GM12891 (cell line): ENCODE measurements at regions not wholly inside any gene's neighbourhood (a gene's known extent, or its start where the extent isn't known, plus 50 kb on each side); places are given as distances from the start of the nearest gene placed in this dataset.

Experiments used
- PAX5 ChIP-seq: IDR thresholded peaks from 2 replicates; pipeline ENCODE4 v1.6.1; 2011; ENCODE audit warnings: low read length, moderate library complexity, mild to moderate bottlenecking; ENCODE audit not compliant: insufficient read depth, severe bottlenecking
- POLR2A ChIP-seq: IDR thresholded peaks from 2 replicates; pipeline ENCODE4 v1.6.1; 2011; ENCODE audit warnings: low read depth, low read length, control low read depth
- POLR2AphosphoS5 ChIP-seq: IDR thresholded peaks from 2 replicates; pipeline ENCODE4 v1.6.1; 2011; ENCODE audit warnings: low read depth, low read length, control low read depth
- POU2F2 ChIP-seq: IDR thresholded peaks from 2 replicates; pipeline ENCODE4 v1.6.1; 2011; ENCODE audit warnings: low read depth, mild to moderate bottlenecking, control low read depth, low read length, moderate library complexity
- SPI1 ChIP-seq: IDR thresholded peaks from 2 replicates; pipeline ENCODE4 v1.6.1; 2011; ENCODE audit warnings: low read depth, low read length, control low read depth
- TAF1 ChIP-seq: IDR thresholded peaks from 2 replicates; pipeline ENCODE4 v1.6.1; 2011; ENCODE audit warnings: low read depth, low read length, control low read depth

GRCh38 chr2:164389411-164389810, 231.9 kb downstream of the GRB14 start:
- TF ChIP-seq POLR2AphosphoS5 (no peak), TAF1 (no peak), POLR2A (no peak), PAX5 (no peak), POU2F2 (no peak), SPI1 (no peak)
